Progenitor cell of endocrine pancreas (in vitro differentiated cells): ENCODE measurements at regions not wholly inside any gene's neighbourhood (a gene's known extent, or its start where the extent isn't known, plus 50 kb on each side); places are given as distances from the start of the nearest gene placed in this dataset.

ENCODE experiments used
- DNase-seq: peaks from one replicate; pipeline ENCODE4 v3.0.0; 2021; ENCODE audit warnings: low spot score; ENCODE audit not compliant: unreplicated experiment
- H3K27ac Mint-ChIP-seq: 2 replicates; pipeline ENCODE4 v1.8.0; 2021; ENCODE audit warnings: mild to moderate bottlenecking, moderate library complexity, mixed read lengths
- H3K27me3 Mint-ChIP-seq: 2 replicates; pipeline ENCODE4 v1.8.0; 2021; ENCODE audit warnings: mixed read lengths
- H3K36me3 Mint-ChIP-seq: 2 replicates; pipeline ENCODE4 v1.8.0; 2022; ENCODE audit warnings: mixed read lengths; ENCODE audit not compliant: insufficient read depth
- H3K4me1 Mint-ChIP-seq: 2 replicates; pipeline ENCODE4 v1.8.0; 2021; ENCODE audit warnings: low read depth, mixed read lengths
- H3K4me3 Mint-ChIP-seq: 2 replicates; pipeline ENCODE4 v1.8.0; 2021; ENCODE audit warnings: low read depth, mild to moderate bottlenecking, moderate library complexity, mixed read lengths
- H3K9me3 Mint-ChIP-seq: 2 replicates; pipeline ENCODE4 v1.8.0; 2021; ENCODE audit warnings: low read depth, mixed read lengths
- TF ChIP-seq, protein P1 (sequence below): fragments of 200-600 bp; sonication (generic); IDR thresholded peaks from one replicate; pipeline ENCODE4 v1.5.0; 2021; ENCODE audit warnings: antibody characterized with exemption, mild to moderate bottlenecking; ENCODE audit not compliant: unreplicated experiment

DNA sequence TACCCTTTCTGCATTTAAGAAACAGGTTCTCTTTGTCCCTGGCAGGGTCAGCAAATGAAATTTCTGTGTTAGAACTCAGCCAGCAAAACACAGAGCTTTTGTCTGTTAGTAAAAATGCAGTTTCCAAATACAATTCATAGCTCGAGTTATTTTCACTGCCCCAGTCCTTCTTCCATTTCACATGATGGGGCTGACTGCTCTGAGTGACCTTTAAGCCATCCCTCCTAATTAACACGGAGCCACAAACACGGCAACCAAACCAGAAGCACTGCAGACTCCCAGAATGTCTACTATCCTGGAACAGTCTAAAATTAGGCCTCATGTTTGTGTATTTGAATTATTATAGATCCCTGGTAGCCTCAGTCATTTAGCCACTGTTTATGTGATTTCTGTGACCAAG, 99.1 kb upstream of the RGS4 start:
- Mint-ChIP-seq H3K4me3 (no peak overlapping the region), H3K4me1 (no peaks in the 10 kb centered on the region), H3K27ac (no peak overlapping the region), H3K9me3 (peaks cover 4% of the 10 kb centered on the region), H3K27me3 (peaks cover 4% of the 10 kb centered on the region), H3K36me3 (no peaks in the 10 kb centered on the region)
- DNase-seq: no peak
- TF ChIP-seq, protein P1, sequence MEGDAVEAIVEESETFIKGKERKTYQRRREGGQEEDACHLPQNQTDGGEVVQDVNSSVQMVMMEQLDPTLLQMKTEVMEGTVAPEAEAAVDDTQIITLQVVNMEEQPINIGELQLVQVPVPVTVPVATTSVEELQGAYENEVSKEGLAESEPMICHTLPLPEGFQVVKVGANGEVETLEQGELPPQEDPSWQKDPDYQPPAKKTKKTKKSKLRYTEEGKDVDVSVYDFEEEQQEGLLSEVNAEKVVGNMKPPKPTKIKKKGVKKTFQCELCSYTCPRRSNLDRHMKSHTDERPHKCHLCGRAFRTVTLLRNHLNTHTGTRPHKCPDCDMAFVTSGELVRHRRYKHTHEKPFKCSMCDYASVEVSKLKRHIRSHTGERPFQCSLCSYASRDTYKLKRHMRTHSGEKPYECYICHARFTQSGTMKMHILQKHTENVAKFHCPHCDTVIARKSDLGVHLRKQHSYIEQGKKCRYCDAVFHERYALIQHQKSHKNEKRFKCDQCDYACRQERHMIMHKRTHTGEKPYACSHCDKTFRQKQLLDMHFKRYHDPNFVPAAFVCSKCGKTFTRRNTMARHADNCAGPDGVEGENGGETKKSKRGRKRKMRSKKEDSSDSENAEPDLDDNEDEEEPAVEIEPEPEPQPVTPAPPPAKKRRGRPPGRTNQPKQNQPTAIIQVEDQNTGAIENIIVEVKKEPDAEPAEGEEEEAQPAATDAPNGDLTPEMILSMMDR: no peak

DNA sequence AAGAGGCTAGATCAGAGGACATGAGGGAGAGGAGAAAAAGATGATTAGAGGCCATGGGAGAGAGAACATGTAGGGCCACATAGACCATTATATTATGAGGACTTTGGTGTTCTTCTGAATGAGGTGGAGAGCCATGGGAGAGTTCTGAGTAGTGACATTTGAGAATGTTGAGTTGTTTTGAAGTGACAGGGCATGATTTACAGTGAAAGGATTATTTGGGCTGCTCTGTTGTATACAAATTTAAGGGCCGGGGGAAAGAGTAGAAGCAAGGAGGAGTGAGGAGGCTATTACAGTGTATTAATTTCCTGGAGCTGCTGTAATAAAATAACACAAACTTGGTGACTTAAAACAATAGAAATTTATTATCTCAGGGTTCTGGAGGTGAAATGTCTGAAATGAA, 102.5 kb upstream of the RGS4 start:
- TF ChIP-seq, protein P1: no peak
- Mint-ChIP-seq H3K27ac (no peak overlapping the region), H3K36me3 (peaks cover 2% of the 10 kb centered on the region), H3K4me3 (no peak overlapping the region), H3K4me1 (peaks cover 5% of the 10 kb centered on the region), H3K9me3 (peaks cover 13% of the 10 kb centered on the region), H3K27me3 (no peaks in the 10 kb centered on the region)
- DNase-seq: no peak

DNA sequence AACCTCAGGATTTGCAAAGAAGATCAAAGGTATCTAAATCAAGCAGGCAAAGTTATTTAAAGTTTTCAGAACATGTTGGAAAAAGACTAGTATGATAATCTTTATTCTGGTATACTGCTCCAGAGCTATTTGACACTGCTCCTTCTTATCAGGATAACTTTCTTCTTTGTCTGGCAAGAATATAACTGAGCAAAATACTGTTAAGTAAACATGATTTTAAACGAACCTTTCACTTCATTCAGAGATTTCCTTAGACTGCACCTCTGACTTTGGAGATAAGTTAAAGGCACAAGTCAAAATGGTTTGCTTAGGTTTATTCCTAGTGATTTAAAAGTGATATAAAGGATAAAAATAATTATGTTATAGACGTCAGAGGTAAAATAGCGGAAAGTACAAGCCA, 103.9 kb upstream of the CCDC190 start:
- no peak for DNase-seq
- H3K9me3 Mint-ChIP-seq: peaks cover 16% of the 10 kb centered on the region
- TF ChIP-seq, protein P1: no peak
- no peaks in the 10 kb centered on the region for H3K27me3 Mint-ChIP-seq
- peaks cover 12% of the 10 kb centered on the region for H3K4me1 Mint-ChIP-seq
- H3K4me3 Mint-ChIP-seq: no peak overlapping the region
- no peak overlapping the region for H3K27ac Mint-ChIP-seq
- H3K36me3 Mint-ChIP-seq: peaks cover 4% of the 10 kb centered on the region

DNA sequence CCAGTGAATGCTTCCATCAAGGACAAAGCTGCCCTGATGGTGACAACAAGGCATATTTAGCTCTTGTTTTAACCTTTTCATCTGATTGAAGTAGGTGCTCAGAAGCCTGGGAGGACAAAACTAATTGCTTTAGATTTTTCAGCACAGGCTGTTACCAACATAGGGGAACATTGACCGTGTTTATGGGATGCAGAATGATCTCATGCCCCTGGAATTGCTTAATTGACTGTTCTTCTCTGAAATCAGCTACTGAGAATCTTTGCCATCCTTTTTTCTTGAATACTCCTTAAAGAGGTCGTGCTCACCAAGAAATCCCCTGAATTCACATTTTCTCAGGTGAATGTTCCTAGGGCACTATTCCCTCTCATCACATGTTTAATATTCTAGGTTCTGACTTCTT, 95.9 kb upstream of the CCDC190 start:
- Mint-ChIP-seq H3K27me3 (peaks cover 3% of the 10 kb centered on the region), H3K36me3 (peaks cover 1% of the 10 kb centered on the region), H3K9me3 (peaks cover 3% of the 10 kb centered on the region), H3K27ac (no peak overlapping the region), H3K4me3 (no peak overlapping the region), H3K4me1 (peaks cover 10% of the 10 kb centered on the region)
- TF ChIP-seq, protein P1: no peak
- no peak for DNase-seq

DNA sequence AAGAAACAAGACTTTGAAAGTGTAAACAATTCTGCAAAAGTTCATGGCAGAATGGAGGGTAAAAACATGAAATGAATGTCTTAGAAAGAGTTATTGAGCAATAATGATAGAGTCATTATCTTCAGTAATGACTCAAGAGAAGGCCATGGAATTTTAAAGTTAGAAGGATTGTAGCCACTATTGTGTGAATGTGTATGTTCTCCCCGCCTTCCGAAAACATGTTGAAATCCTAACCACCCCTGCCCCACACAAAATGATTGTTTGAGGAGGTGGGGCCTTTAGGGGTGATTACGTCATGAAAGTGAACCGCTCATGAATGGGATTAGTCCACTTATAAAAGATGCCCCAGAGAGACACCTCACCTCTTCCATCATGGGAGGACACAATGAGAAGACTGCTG, 93.8 kb upstream of the CCDC190 start:
- DNase-seq: no peak
- no peak overlapping the region for H3K27ac Mint-ChIP-seq
- no peaks in the 10 kb centered on the region for H3K36me3 Mint-ChIP-seq
- no peak overlapping the region for H3K4me3 Mint-ChIP-seq
- H3K27me3 Mint-ChIP-seq: peaks cover 3% of the 10 kb centered on the region
- H3K9me3 Mint-ChIP-seq: no peaks in the 10 kb centered on the region
- H3K4me1 Mint-ChIP-seq: no peaks in the 10 kb centered on the region
- TF ChIP-seq, protein P1: no peak

DNA sequence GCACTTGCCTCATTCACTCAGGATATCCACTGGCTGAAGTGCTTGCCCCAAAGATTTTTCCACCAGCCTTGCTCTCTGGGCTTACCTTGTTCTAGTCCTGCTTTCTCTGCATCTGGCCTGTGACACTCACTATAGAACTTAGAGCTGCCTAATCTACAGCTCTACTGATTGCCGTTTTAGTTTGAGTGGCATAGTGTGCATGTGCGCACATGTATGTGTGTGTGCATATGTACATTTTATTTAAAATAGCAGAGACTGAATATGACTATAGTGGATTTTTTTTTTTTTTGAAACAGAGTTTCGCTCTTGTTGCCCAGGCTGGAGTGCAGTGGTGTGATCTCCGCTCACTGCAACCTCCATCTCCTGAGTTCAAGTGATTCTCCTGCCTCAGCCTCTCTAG, 92.0 kb upstream of the CCDC190 start:
- H3K36me3 Mint-ChIP-seq: no peaks in the 10 kb centered on the region
- no peak for DNase-seq
- H3K27ac Mint-ChIP-seq: no peak overlapping the region
- H3K9me3 Mint-ChIP-seq: no peaks in the 10 kb centered on the region
- no peak overlapping the region for H3K4me3 Mint-ChIP-seq
- TF ChIP-seq, protein P1: no peak
- H3K4me1 Mint-ChIP-seq: no peaks in the 10 kb centered on the region
- peaks cover 3% of the 10 kb centered on the region for H3K27me3 Mint-ChIP-seq
